A673 (cell line): ENCODE measurements at regions not wholly inside any gene's neighbourhood (a gene's known extent, or its start where the extent isn't known, plus 50 kb on each side); places are given as distances from the start of the nearest gene placed in this dataset.

Experiments
- EZH2 ChIP-seq: fragments of 200-600 bp; sonication (generic); IDR thresholded peaks from 2 replicates; pipeline ENCODE4 v1.6.1; 2017; ENCODE audit warnings: borderline replicate concordance, low read depth, mild to moderate bottlenecking, mixed read lengths, antibody characterized with exemption, low read length; ENCODE audit not compliant: poor library complexity, severe bottlenecking
- TF ChIP-seq, protein P1 (sequence below): fragments of 300-800, 200-600 bp; sonication (generic); conservative IDR thresholded peaks from 2 replicates; pipeline ENCODE4 v1.5.1; 2017; ENCODE audit warnings: low read depth, mild to moderate bottlenecking, antibody characterized with exemption, low read length, moderate library complexity, mixed read lengths

DNA sequence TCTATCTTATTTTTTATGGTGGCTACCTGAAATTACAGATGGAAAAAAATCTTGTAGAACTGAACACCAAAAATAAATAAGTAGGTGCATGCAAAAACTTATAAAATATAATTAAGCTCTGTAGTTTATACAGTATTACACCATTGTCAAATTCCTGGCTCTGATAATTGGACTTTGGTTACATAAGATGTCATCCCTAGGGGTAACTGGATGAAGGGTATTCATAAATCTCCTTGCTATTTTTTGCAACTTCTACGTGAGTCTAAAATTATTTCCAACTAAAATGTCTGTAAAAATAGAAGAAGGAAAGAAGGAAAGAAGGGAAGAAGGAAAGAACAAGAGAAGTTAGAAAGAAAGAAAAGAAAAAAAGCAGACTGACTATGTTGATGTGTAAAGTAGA lies 716.6 kb downstream of the BCL11B start:
- TF ChIP-seq, protein P1, sequence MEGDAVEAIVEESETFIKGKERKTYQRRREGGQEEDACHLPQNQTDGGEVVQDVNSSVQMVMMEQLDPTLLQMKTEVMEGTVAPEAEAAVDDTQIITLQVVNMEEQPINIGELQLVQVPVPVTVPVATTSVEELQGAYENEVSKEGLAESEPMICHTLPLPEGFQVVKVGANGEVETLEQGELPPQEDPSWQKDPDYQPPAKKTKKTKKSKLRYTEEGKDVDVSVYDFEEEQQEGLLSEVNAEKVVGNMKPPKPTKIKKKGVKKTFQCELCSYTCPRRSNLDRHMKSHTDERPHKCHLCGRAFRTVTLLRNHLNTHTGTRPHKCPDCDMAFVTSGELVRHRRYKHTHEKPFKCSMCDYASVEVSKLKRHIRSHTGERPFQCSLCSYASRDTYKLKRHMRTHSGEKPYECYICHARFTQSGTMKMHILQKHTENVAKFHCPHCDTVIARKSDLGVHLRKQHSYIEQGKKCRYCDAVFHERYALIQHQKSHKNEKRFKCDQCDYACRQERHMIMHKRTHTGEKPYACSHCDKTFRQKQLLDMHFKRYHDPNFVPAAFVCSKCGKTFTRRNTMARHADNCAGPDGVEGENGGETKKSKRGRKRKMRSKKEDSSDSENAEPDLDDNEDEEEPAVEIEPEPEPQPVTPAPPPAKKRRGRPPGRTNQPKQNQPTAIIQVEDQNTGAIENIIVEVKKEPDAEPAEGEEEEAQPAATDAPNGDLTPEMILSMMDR: no peak
- TF ChIP-seq EZH2: no peak
